GM21360 (cell line): ENCODE measurements at regions not wholly inside any gene's neighbourhood (a gene's known extent, or its start where the extent isn't known, plus 50 kb on each side); places are given as distances from the start of the nearest gene placed in this dataset.

Source experiments
- ATAC-seq: cut with Tn5 transposase; IDR thresholded peaks from one replicate; pipeline ENCODE4 v1.9.1; 2021; ENCODE audit warnings: mild to moderate bottlenecking, moderate library complexity; ENCODE audit not compliant: unreplicated experiment

DNA sequence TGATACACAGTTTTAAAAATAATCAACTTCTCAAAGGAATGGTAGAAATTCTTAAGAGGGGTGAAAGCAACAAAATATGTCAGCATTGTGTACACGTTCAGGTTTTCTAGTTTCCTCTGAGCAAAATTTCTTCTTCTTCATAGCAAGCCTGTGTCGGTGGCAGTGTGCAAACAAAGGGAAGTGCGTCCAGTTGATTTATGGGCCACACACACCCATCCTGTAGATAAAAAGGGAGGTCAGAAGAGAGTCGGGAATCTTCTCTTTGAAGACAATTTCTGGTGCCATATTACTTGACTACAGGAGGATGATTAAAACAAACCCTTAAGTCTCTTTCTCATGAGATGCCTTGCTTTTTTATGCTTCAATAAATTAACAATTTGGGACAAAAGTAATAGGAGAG is 484.1 kb upstream of the SALL1 start:
- no peak for ATAC-seq

- no peak for ATAC-seq
These were observed 479.0 kb upstream of the SALL1 start for GRCh38 chr16:51630076-51630475.

GRCh38 chr16:51629576-51629975 is 478.5 kb upstream of the SALL1 start:
- no peak for ATAC-seq

DNA sequence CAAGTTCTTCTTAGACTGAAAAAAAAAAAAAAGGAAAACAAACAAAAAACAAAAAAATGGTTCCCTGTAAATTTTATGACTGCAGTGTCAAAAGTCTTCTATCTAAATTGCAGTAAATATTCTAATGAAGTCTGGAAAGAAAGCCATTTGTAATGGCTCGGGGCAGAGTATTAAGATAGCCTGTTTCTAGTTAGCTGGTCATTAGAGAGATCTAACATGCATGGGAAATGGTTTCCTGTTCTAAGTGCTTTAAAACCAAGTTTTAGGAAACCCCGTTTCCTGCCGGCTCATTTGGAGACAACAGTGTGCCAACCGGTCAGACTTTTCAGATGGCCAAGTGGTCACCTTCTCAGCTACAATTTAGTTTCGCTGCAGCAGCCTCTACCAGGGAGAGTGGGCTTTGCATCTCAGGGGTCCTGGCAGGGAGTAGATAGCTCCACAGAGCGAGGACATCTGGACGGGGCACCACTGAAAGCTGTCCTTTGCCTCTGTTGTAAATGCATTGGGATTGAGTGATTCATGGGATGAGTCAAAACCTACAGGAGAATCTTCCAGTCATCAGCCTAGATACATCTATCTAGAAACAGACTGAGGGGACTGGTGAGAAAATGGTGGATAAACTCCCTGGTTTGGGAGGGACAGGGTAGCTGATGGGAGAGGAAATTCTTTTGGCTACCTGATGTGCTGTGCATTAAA is 473.2 kb upstream of the SALL1 start:
- ATAC-seq: no peak

DNA sequence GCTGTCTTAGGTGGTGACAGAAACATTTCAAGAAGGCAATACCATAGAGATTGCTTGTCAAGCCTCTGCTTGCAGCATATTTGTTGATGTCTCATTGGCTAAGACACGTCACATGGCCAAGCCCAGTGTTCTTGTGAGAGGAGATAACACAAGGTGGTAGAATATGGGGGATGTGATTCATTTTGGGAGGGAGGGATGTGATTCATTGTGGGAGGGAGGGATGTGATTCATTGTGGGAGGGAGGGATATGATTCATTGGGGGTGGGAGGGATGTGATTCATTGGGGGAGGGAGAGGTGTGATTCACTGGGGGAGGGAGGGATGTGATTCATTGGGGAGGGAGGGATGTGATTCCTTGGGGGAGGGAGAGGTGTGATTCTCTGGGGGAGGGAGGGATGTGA is 470.5 kb upstream of the SALL1 start:
- no peak for ATAC-seq

- no peak for ATAC-seq
These were observed 464.1 kb upstream of the SALL1 start for GRCh38 chr16:51615141-51615540.

DNA sequence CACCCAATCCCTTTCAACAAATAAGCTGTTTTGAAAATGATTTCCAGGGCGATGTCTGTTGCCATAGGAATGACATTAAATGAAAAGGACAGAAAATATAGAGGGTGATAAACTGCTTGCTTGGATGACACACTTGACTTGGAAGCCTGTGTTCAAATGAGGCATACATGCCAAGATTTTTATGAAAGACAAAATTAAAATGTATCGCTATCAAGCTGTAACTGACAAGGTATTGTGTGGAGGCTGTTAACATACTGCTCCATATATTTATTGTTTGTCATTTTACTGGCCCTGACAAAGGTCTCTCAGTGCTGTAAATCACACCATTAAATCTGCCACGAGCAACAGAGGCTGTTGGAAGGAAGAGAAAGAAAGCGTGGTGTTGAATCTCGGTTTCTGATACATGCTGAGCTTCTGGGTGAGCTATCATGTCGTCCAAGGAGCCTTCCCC is 456.2 kb upstream of the SALL1 start:
- no peak for ATAC-seq

- ATAC-seq: no peak
These were observed 445.2 kb upstream of the SALL1 start for GRCh38 chr16:51596247-51596646.

DNA sequence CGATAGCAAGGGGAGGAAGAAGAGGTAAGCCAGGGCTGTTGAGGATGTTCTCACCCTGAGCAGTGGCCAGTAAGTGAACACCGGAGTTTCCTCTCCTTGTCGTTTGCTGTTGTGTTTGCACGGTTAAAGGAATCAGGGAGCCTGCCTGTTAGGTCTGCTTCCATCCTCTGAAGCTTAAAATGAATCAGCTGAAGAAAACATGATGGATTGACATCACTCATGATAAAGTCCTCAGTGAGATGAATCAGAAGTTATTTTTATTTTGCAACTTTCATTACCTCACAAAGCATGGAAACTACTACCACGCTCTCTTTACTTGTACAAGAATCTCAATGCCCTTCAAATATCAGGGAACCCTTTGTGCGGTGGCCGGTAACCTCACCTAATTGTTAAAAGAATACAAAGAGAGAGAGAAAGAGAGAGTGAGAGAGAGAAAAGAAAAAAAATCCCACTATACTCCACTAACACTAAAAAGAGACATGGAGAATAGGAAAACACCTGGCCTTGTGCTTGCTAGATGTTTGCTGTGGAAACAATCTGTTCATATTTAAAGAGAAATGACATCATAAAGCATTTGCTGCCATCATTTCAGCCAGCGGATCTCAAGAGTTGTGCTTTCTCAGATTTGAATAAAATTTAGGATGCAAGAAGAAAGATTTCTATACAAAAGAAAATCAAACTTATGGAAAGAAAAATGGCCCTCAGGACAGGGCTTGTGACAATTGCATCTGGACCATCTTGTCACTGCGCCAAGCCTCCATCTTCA is 441.6 kb upstream of the SALL1 start:
- ATAC-seq: no peak

DNA sequence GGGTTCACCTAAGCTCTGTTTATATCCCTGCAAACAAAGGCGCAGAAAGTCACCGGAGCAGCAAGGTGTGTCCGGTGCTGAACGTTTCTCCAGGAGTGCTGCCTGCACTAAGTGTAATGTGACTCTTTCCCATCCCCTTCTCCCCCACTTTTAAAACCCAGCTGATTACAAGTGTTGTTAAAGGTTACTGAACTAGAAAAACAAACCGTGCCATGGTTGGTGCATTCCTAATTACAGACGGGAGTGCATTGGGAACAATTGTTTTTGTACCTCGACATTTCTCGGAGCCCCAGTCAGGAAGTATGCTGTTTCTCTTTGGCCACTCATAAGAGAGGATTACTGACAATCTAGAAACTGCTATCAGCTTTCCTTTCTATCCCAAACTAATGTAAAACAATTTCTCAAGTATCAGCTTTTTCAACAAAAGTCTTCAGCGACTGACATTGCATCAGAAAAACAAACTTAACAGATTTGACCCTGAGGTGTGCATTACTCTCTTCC is 441.0 kb upstream of the SALL1 start:
- no peak for ATAC-seq

DNA sequence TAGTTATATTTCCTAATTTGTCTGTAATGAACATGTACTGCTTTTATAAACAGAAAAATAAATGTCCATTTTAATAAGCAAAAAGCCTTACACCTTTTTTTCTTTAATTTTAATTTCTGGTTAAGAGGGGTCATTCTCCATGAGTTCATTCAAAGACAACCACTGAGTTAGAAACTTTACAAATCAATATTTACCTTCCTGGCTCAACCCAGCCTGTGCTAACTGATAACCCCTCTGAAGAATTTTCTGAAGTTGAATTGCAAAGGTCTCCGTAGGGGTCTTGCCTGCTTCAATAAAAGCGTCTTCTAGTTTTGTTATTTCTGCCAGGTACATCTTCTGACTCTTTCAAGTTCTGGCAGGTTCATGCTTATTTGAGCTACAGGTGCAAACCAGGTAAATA is 440.4 kb upstream of the SALL1 start:
- no peak for ATAC-seq

GRCh38 chr16:51579652-51580360 is 428.7 kb upstream of the SALL1 start:
- ATAC-seq: no peak

DNA sequence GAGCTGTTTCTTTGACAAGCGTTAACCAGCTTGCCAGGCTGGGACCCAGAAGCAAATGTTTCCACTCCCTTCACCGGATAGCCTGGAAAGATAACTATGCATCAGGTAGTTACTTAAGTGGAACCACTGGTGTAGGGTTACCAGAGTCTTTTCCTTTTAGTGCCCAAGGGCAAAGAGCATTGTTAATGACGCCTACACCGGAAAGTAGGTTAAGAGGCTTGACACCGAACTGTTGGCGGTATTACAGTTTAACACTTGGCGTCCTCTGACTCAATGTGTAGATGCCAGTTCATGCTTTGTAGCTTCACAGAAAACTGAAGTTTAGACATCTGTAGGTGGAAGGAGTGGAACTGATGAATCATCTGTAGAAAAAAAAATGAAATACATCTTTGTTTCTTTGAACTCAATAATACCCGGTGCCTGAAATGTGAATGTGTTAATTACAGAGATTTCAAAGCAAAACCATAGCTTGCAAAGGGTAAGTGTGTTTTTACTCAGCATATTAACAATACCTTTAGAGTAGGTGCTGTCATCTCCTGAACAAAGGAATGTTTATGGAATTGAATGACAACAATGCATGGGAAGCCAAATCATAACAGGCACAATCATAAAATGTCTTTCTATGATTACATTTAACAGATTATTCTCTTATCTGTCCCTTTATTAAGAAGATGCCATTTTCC is 426.7 kb upstream of the SALL1 start:
- no peak for ATAC-seq

DNA sequence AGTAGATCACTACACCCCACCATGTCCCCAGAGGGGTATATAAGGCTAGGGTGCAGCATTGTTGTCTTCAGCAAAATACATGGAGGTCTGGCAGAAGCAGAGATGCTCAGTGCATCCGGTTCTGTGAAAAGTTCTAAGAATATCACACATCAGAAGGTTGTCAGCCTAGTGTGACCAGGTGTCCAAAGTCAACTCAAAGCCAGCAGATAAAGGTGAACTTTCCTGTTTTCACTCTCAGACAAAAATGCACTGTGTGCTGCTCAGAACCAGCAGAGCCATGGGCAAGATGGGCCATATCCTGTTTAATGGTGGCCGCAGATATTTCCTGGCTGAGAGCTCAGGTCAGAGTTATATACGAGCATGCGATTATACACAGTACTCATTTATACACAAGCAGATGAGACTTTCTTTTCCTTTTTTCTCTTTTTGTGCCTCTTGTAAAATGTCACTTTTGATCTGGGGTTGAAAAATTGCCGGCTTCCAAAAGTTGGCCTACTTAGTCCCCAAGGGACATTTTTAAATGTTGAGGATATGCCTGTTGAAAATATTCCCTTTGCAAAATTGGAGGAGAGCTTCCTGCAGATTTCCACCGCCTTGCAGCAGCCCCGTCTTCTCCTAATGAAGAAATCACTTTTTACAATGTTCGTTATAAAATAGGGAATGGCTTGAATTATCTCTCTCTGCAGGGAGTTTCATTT is 425.6 kb upstream of the SALL1 start:
- ATAC-seq: no peak

DNA sequence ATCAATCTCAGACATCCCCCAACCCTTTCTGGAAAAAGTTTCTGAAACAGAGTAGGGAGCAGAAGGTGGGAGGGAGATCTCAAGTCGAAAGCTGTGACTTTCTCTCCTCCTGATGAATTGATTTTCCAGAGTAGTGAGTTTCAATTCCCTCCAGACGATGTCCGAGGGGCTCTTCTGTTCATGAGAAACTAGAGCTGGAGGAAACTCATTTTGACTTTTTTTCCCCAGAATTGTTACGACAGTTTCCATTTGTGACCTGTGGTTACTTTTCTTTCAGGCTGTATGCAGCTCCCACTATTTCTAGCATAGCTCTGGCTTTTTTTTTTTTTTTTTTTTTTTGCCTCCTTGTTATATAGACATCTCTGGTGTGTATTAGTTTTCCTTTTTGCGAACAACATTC is 422.1 kb upstream of the SALL1 start:
- ATAC-seq: no peak

GRCh38 chr16:51569203-51569931 is 418.3 kb upstream of the SALL1 start:
- ATAC-seq: peak; percentile 63

DNA sequence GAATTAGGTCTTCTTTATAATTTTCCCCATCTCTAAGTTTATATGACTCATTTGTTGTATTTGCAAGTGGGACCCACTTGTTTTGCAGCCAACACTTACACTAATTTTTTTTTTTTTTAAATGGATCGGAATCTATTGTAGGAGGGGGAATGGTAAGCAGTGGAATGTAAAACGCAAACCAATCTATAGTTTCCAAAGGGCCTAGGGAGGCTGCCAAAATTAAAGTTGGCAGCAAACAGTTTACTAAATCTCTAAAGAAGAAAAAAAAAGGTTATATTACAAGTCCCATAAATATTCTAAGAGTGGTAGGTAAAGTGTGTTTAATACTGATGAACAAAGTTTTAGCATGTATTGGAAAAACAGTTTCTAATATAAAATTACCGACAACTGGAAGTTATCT is 416.8 kb upstream of the SALL1 start:
- ATAC-seq: no peak

DNA sequence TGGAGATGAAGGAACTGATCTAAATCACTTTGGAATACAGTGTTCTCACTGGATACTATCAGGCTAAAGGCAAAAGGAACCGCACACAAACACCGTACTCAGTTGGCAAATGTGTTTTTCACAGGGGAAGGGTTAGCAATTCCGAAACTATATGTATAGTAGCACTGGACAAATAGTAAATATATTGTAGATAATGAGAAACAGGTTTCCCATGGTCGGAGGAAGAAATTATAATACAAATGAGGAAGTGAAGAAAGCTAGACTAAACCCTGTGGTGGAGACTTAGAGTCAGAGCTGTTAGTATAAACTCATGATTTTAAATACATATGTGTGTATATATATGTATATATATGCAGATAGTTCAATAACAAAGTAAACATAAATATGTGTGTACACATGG is 414.1 kb upstream of the SALL1 start:
- ATAC-seq: peak; percentile 63

- ATAC-seq: no peak
These were observed 411.8 kb upstream of the SALL1 start for GRCh38 chr16:51562891-51563290.

DNA sequence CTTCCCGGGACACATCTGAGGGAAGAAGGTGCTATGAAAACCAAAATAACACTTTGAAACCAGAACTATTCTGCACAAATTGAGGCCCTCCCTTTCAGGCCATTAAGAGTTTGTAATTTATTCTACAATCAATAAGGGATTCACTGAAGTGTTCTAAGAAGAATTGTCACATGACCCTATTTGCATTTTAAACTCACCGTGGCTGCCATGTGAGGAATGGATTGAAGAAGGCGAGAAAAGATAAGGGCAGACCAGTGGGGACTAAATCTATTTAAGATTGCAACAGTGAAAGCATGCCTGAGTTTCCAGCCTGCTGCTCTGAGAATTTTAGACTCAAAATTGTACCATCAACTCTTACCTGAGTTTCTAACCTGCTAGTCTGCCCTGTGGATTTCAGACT is 408.8 kb upstream of the SALL1 start:
- ATAC-seq: no peak
